ENCODE measurements at regions not wholly inside any gene's neighbourhood (a gene's known extent, or its start where the extent isn't known, plus 50 kb on each side); places are given as distances from the start of the nearest gene placed in this dataset.
"Not testable (repeated sequence)": the region's sequence is repeated elsewhere in the genome, so short reads cannot be mapped to it uniquely, and the experiment has no call there.

- TF ChIP-seq POLR2A (IDR thresholded peaks at IDR 0.05): not testable (repeated sequence)
- TF ChIP-seq, protein P1, sequence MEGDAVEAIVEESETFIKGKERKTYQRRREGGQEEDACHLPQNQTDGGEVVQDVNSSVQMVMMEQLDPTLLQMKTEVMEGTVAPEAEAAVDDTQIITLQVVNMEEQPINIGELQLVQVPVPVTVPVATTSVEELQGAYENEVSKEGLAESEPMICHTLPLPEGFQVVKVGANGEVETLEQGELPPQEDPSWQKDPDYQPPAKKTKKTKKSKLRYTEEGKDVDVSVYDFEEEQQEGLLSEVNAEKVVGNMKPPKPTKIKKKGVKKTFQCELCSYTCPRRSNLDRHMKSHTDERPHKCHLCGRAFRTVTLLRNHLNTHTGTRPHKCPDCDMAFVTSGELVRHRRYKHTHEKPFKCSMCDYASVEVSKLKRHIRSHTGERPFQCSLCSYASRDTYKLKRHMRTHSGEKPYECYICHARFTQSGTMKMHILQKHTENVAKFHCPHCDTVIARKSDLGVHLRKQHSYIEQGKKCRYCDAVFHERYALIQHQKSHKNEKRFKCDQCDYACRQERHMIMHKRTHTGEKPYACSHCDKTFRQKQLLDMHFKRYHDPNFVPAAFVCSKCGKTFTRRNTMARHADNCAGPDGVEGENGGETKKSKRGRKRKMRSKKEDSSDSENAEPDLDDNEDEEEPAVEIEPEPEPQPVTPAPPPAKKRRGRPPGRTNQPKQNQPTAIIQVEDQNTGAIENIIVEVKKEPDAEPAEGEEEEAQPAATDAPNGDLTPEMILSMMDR (IDR thresholded peaks at IDR 0.05): not testable (repeated sequence)
Measured at GRCh38 chr9:42268729-42269128, 85.3 kb downstream of the SPATA31A6 start.

Data from sigmoid colon (tissue), 3 donors.